Ishikawa (cell line): ENCODE measurements at regions not wholly inside any gene's neighbourhood (a gene's known extent, or its start where the extent isn't known, plus 50 kb on each side); places are given as distances from the start of the nearest gene placed in this dataset.

Source experiments
- RAD21 ChIP-seq: IDR thresholded peaks from 2 replicates; pipeline ENCODE4 v1.6.1; 2012; ENCODE audit warnings: low read depth
- TF ChIP-seq, protein P1 (sequence below): IDR thresholded peaks from 2 replicates; pipeline ENCODE4 v1.6.1; 2012; ENCODE audit warnings: low read depth, mild to moderate bottlenecking

DNA sequence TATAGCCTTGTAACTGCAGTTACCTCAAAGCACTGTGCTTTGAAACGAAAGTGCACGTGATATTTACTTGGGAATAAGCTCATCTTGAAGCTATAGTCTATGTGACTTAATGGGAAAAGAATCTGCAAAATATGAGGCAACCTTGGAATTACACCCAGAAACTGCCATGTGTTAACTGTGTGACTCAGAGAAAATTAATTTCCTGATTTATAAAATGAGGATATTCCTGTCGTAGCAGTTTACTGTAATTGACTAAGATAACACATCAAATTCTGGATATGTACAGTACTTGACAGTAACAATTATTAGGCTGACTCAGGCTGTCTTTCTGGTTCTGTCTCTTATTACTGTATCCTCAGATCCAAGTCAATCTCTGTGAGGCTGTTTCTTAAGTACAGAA lies 1079.9 kb upstream of the ACO1 start:
- TF ChIP-seq RAD21, result no peak
- TF ChIP-seq, protein P1, sequence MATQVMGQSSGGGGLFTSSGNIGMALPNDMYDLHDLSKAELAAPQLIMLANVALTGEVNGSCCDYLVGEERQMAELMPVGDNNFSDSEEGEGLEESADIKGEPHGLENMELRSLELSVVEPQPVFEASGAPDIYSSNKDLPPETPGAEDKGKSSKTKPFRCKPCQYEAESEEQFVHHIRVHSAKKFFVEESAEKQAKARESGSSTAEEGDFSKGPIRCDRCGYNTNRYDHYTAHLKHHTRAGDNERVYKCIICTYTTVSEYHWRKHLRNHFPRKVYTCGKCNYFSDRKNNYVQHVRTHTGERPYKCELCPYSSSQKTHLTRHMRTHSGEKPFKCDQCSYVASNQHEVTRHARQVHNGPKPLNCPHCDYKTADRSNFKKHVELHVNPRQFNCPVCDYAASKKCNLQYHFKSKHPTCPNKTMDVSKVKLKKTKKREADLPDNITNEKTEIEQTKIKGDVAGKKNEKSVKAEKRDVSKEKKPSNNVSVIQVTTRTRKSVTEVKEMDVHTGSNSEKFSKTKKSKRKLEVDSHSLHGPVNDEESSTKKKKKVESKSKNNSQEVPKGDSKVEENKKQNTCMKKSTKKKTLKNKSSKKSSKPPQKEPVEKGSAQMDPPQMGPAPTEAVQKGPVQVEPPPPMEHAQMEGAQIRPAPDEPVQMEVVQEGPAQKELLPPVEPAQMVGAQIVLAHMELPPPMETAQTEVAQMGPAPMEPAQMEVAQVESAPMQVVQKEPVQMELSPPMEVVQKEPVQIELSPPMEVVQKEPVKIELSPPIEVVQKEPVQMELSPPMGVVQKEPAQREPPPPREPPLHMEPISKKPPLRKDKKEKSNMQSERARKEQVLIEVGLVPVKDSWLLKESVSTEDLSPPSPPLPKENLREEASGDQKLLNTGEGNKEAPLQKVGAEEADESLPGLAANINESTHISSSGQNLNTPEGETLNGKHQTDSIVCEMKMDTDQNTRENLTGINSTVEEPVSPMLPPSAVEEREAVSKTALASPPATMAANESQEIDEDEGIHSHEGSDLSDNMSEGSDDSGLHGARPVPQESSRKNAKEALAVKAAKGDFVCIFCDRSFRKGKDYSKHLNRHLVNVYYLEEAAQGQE, result no peak
